GM12878 (cell line): ENCODE measurements at regions not wholly inside any gene's neighbourhood (a gene's known extent, or its start where the extent isn't known, plus 50 kb on each side); places are given as distances from the start of the nearest gene placed in this dataset.

Experiments
- ATAC-seq: fragments of 200-7000 bp; cut with Tn5 transposase; 3 replicates; pipeline ENCODE4 v1.9.1; 2020; ENCODE audit warnings: mild to moderate bottlenecking, moderate library complexity
- BruUV-seq: library from RNA; stranded (reverse); fragments of 400-500 nt; replicated peaks from 2 replicates; lab custom pipeline; 2021; lab: Mats Ljungman, UMichigan
- CTCF ChIA-PET: fragments of 300-600 bp; sonication (Branson Sonifier 250); formaldehyde crosslinking; extraction: SDS; loops from one replicate; lab custom pipeline; 2021; ENCODE audit warnings: inconsistent platforms; lab: Yijun Ruan, JAX
- POLR2A ChIA-PET: fragments of 350-600 bp; formaldehyde crosslinking; extraction: SDS; loops from one replicate; lab custom pipeline; 2021; ENCODE audit warnings: inconsistent platforms; lab: Charles Lee
- RAD21 ChIA-PET: fragments of 300-600 bp; sonication (Branson Sonifier 250); formaldehyde crosslinking; loops from one replicate; lab custom pipeline; 2023; ENCODE audit warnings: antibody characterized with exemption; ENCODE audit not compliant: unreplicated experiment; lab: Charles Lee
- SMC1A ChIA-PET: fragments of 300-600 bp; sonication (Branson Sonifier 250); formaldehyde crosslinking; loops from one replicate; lab custom pipeline; 2023; ENCODE audit not compliant: unreplicated experiment, uncharacterized antibody; lab: Charles Lee
- DNase-seq: peaks from one replicate; pipeline ENCODE4 v3.0.0-alpha.2; 2011; ENCODE audit warnings: low read depth, low spot score
- FAIRE-seq: peaks from 3 replicates; lab custom pipeline; 2011; peaks lifted over from hg19 to GRCh38; lab: Jason Lieb, UNC
- H2AFZ ChIP-seq: 2 replicates; pipeline ENCODE4 v1.6.0; 2011; ENCODE audit warnings: low read depth, low read length, control low read depth; ENCODE audit not compliant: control insufficient read depth
- H3K27ac ChIP-seq: 2 replicates; pipeline ENCODE4 v1.5.1; 2011; ENCODE audit warnings: control low read depth; ENCODE audit not compliant: control insufficient read depth, insufficient read depth
- H3K27me3 ChIP-seq, 2 experiments: replicated peaks in 1 of 2; 2 replicates each; pipeline versions ENCODE4 v1.6.0 to v1.6.1; 2011; ENCODE audit warnings: low read length in 1 of 2; ENCODE audit not compliant: control insufficient read depth in 2 of 2, insufficient read depth in 2 of 2
- H3K36me3 ChIP-seq, 2 experiments: 2 replicates each; pipeline ENCODE4 v1.5.1; 2011; ENCODE audit warnings: low read length in 1 of 2; ENCODE audit not compliant: control insufficient read depth in 2 of 2, insufficient read depth in 2 of 2
- H3K4me1 ChIP-seq: 2 replicates; pipeline ENCODE4 v1.6.1; 2011; ENCODE audit warnings: mild to moderate bottlenecking, low read length, moderate library complexity, mixed read lengths; ENCODE audit not compliant: control insufficient read depth, insufficient read depth
- H3K4me2 ChIP-seq: 2 replicates; pipeline ENCODE4 v1.6.0; 2011; ENCODE audit warnings: control low read depth; ENCODE audit not compliant: control insufficient read depth, insufficient read depth
- H3K4me3 ChIP-seq: fragments of 200-600 bp; sonication (generic); 2 replicates; pipeline ENCODE4 v1.5.1; 2016
- H3K79me2 ChIP-seq: 2 replicates; pipeline ENCODE4 v1.6.0; 2011; ENCODE audit warnings: low read length; ENCODE audit not compliant: control insufficient read depth, insufficient read depth
- H3K9ac ChIP-seq: 2 replicates; pipeline ENCODE4 v1.8.0; 2011; ENCODE audit warnings: low read length, control low read depth, mixed read lengths; ENCODE audit not compliant: control insufficient read depth, insufficient read depth
- H3K9me3 ChIP-seq: replicated peaks from 3 replicates; pipeline ENCODE4 v1.5.1; 2011; ENCODE audit warnings: mild to moderate bottlenecking, low read length; ENCODE audit not compliant: control insufficient read depth, insufficient read depth
- H4K20me1 ChIP-seq: 2 replicates; pipeline ENCODE4 v1.6.0; 2011; ENCODE audit not compliant: control insufficient read depth, insufficient read depth
- ATF3 ChIP-seq: IDR thresholded peaks from 2 replicates; pipeline ENCODE4 v1.6.1; 2011; ENCODE audit warnings: low read depth, mild to moderate bottlenecking, low read length, moderate library complexity, borderline replicate concordance; ENCODE audit errors: extremely low read depth
- CHD2 ChIP-seq: IDR thresholded peaks from 2 replicates; pipeline ENCODE4 v1.6.1; 2011; ENCODE audit warnings: low read depth, low read length, improper control_type of control experiment, borderline replicate concordance
- HCFC1 ChIP-seq: fragments of 150-350 bp; IDR thresholded peaks from 2 replicates; pipeline ENCODE4 v1.6.1; 2014; ENCODE audit warnings: low read length
- HSF1 ChIP-seq: fragments of 150-350 bp; IDR thresholded peaks from 2 replicates; pipeline ENCODE4 v1.6.1; 2014; ENCODE audit warnings: mild to moderate bottlenecking, low read depth, low read length
- LARP7 ChIP-seq: fragments of 450-650 bp; IDR thresholded peaks from 2 replicates; pipeline ENCODE4 v1.6.1; 2017; ENCODE audit warnings: mild to moderate bottlenecking
- TCF3 ChIP-seq: IDR thresholded peaks from 2 replicates; pipeline ENCODE4 v1.6.1; 2012; ENCODE audit warnings: low read depth, mild to moderate bottlenecking, low read length, borderline replicate concordance; ENCODE audit not compliant: insufficient read depth
- ZBED1 ChIP-seq: IDR thresholded peaks from 2 replicates; pipeline ENCODE4 v1.6.1; 2016; ENCODE audit warnings: borderline replicate concordance
- WGBS: methylation state at CpG from one replicate; pipeline ENCODE4 v1.1.6; 2016; ENCODE audit warnings: low lambda C conversion rate; ENCODE audit not compliant: insufficient replicate concordance, insufficient coverage; ENCODE audit errors: missing lambda C conversion rate; 5-methylcytosine and 5-hydroxymethylcytosine counted together
- in situ Hi-C: fragments of 300-500 bp; cut with MboI; formaldehyde crosslinking; loops from 9 replicates; pipeline ENCODE4 v1.14.3; 2018; ENCODE audit warnings: mixed read lengths
- intact Hi-C: fragments of 100-400 bp; cut with micrococcal nuclease; formaldehyde crosslinking; loops from one replicate; pipeline ENCODE4 v1.14.2; 2022; ENCODE audit not compliant: unreplicated experiment

- Histone ChIP-seq H3K4me3 (no peak overlapping the region), H3K27me3 (no peaks in the 10 kb centered on the region), H3K9me3 (no peaks in the 10 kb centered on the region), H4K20me1 (no peaks in the 10 kb centered on the region), H3K4me2 (no peak overlapping the region), H3K36me3 (no peaks in the 10 kb centered on the region), H3K9ac (no peak overlapping the region), H3K79me2 (no peaks in the 10 kb centered on the region), H3K4me1 (no peaks in the 10 kb centered on the region), H2AFZ (no peak overlapping the region), H3K27ac (no peak overlapping the region)
- CTCF ChIA-PET, result no interaction called here
- SMC1A ChIA-PET, result interaction anchor here (0.8 kb wide), 1 partner anchor 290 kb away, joined by 3 read pairs; no protein-coding TSS in a partner anchor
- DNase-seq (no peak), ATAC-seq (no peak), FAIRE-seq (no peak)
- POLR2A ChIA-PET, result no interaction called here
- RAD21 ChIA-PET, result no interaction called here
- in situ Hi-C loops (no loop called here), intact Hi-C loops (no loop called here)
- 30% methylated on average over 1 of the region's 1 CpG for WGBS
- TF ChIP-seq ATF3 (no peak), TCF3 (no peak), HSF1 (no peak), LARP7 (no peak)
- no TSS peak for BruUV-seq
Observed at GRCh38 chr6:163871616-163872015, 457.1 kb downstream of the QKI start.

GRCh38 chr6:163867518-163868292 lies 453.2 kb downstream of the QKI start:
- Histone ChIP-seq H4K20me1 (no peaks in the 10 kb centered on the region), H3K4me3 (no peak overlapping the region), H3K27ac (no peak overlapping the region), H3K9me3 (no peaks in the 10 kb centered on the region), H3K9ac (no peak overlapping the region), H3K79me2 (no peaks in the 10 kb centered on the region), H3K4me2 (no peak overlapping the region), H3K27me3 (no peaks in the 10 kb centered on the region), H2AFZ (no peak overlapping the region), H3K36me3 (no peaks in the 10 kb centered on the region)
- BruUV-seq, result no TSS peak
- 26% methylated on average over 29 of the region's 31 CpGs for WGBS
- intact Hi-C loops (no loop called here), in situ Hi-C loops (no loop called here)
- SMC1A ChIA-PET, result no interaction called here
- ATAC-seq (no peak), DNase-seq (no peak), FAIRE-seq (no peak)
- POLR2A ChIA-PET, result no interaction called here
- TF ChIP-seq HCFC1 (no peak), CHD2 (no peak), ZBED1 (no peak)
- TF ChIP-seq, all 136 proteins: peak for 0
- ChIA-PET CTCF (no interaction called here), RAD21 (no interaction called here)
- H3K4me1 ChIP-seq, result no peaks in the 10 kb centered on the region
